Panc1 (cell line): ENCODE measurements at regions not wholly inside any gene's neighbourhood (a gene's known extent, or its start where the extent isn't known, plus 50 kb on each side); places are given as distances from the start of the nearest gene placed in this dataset.

Source experiments
- ATAC-seq: fragments of 200-7000 bp; cut with Tn5 transposase; 2 replicates; pipeline ENCODE4 v1.9.1; 2020; ENCODE audit warnings: mild to moderate bottlenecking, moderate library complexity
- BruUV-seq: library from RNA; stranded (reverse); fragments of 400-500 nt; replicated peaks from 2 replicates; lab custom pipeline; 2021; lab: Mats Ljungman, UMichigan
- CTCF ChIA-PET: fragments of 300-600 bp; sonication (Branson Sonifier 250); formaldehyde crosslinking; loops from one replicate; lab custom pipeline; 2022; ENCODE audit warnings: antibody characterized with exemption; lab: Charles Lee
- POLR2A ChIA-PET: fragments of 300-600 bp; sonication (Branson Sonifier 250); formaldehyde crosslinking; loops from one replicate; lab custom pipeline; 2022; ENCODE audit warnings: antibody characterized with exemption; lab: Charles Lee
- DNase-seq: peaks from one replicate; pipeline ENCODE4 v3.0.0-alpha.2; 2010; ENCODE audit warnings: low read depth, low spot score
- H3K27ac ChIP-seq: 2 replicates; pipeline ENCODE4 v1.5.1; 2011; ENCODE audit warnings: mild to moderate bottlenecking, low read length, inconsistent platforms
- H3K27me3 ChIP-seq: fragments of 200-500 bp; sonication (Bioruptor generic); 2 replicates; pipeline ENCODE4 v1.6.0; 2014; ENCODE audit warnings: low read length, inconsistent platforms; ENCODE audit not compliant: control insufficient read depth, insufficient read depth
- H3K36me3 ChIP-seq: fragments of 200-500 bp; sonication (Bioruptor generic); 2 replicates; pipeline ENCODE4 v1.5.1; 2014; ENCODE audit warnings: inconsistent platforms, mild to moderate bottlenecking, low read length, moderate library complexity; ENCODE audit not compliant: control insufficient read depth, insufficient read depth
- H3K4me1 ChIP-seq: 2 replicates; pipeline ENCODE4 v1.5.1; 2011; ENCODE audit warnings: inconsistent platforms, mild to moderate bottlenecking, low read length, moderate library complexity; ENCODE audit not compliant: control insufficient read depth, insufficient read depth
- H3K4me3 ChIP-seq, 2 experiments: 2 replicates each; pipeline ENCODE4 v1.5.1; 2011 to 2012; ENCODE audit warnings: low read depth in 2 of 2, low read length in 2 of 2, mild to moderate bottlenecking in 2 of 2, inconsistent platforms in 1 of 2, moderate library complexity in 1 of 2
- H3K9me3 ChIP-seq: fragments of 200-500 bp; sonication (Bioruptor generic); 2 replicates; pipeline ENCODE4 v1.5.1; 2014; ENCODE audit warnings: low read depth, mild to moderate bottlenecking, inconsistent platforms, low read length, moderate library complexity; ENCODE audit not compliant: control insufficient read depth, insufficient read depth
- CTCF ChIP-seq: fragments of 450-650 bp; IDR thresholded peaks from 2 replicates; pipeline ENCODE4 v1.5.1; 2017; ENCODE audit warnings: mild to moderate bottlenecking
- POLR2AphosphoS5 ChIP-seq: IDR thresholded peaks from 2 replicates; pipeline ENCODE4 v1.6.1; 2012; ENCODE audit warnings: mild to moderate bottlenecking, low read depth, low read length, moderate library complexity
- SIN3A ChIP-seq: IDR thresholded peaks from 2 replicates; pipeline ENCODE4 v1.6.1; 2012; ENCODE audit warnings: low read depth, mild to moderate bottlenecking, low read length, moderate library complexity, borderline replicate concordance; ENCODE audit not compliant: insufficient read depth
- TCF7L2 ChIP-seq: IDR thresholded peaks from 2 replicates; pipeline ENCODE4 v1.6.1; 2011; ENCODE audit warnings: mild to moderate bottlenecking, low read depth, low read length, inconsistent platforms
- in situ Hi-C: cut with HindIII; loops from 2 replicates; pipeline ENCODE4 v1.10.0; 2016; ENCODE audit warnings: low sequenced_read_pairs, low pct_unique_long_range_greater_than_20kb
- intact Hi-C: fragments of 100-400 bp; cut with micrococcal nuclease; formaldehyde crosslinking; loops from one replicate; pipeline ENCODE4 v1.10.0; 2022; ENCODE audit not compliant: unreplicated experiment
- TF ChIP-seq, protein P1 (sequence below), 2 experiments: IDR thresholded peaks; 2 replicates each; pipeline ENCODE4 v1.6.1; 2011 to 2012; ENCODE audit warnings: low read depth in 2 of 2, control low read depth in 1 of 2, low read length in 1 of 2, mild to moderate bottlenecking in 1 of 2, moderate library complexity in 1 of 2; ENCODE audit not compliant: insufficient read depth in 1 of 2

DNA sequence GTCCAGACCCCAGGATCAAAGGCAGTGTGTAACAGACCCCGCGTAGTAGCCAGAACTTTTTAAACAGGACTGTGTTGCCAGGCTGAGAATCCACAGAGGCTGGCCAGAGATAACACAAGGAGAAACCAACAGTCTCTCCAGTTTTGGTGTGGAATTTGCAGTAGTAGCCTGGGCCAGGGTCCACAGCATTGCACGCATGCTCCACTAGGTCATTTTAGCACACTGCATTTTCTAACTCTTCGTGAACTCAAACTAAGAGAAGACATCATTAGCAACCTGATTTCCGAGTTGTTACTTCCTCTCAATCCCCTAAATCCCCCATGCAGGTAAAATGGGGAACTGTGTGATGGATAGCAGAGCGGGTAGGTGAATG is 119.6 kb downstream of the BOD1 start:
- BruUV-seq: no TSS peak
- no peaks in the 10 kb centered on the region for H3K9me3 ChIP-seq
- no peaks in the 10 kb centered on the region for H3K27me3 ChIP-seq
- ChIA-PET CTCF (no interaction called here), POLR2A (no interaction called here)
- no peak for ATAC-seq
- in situ Hi-C loops: no loop called here
- no peak overlapping the region for H3K27ac ChIP-seq
- no peak for DNase-seq
- H3K4me1 ChIP-seq: no peaks in the 10 kb centered on the region; the same call in 1 of the 2 replicates
- no peaks in the 10 kb centered on the region for H3K36me3 ChIP-seq
- TF ChIP-seq, protein P1, sequence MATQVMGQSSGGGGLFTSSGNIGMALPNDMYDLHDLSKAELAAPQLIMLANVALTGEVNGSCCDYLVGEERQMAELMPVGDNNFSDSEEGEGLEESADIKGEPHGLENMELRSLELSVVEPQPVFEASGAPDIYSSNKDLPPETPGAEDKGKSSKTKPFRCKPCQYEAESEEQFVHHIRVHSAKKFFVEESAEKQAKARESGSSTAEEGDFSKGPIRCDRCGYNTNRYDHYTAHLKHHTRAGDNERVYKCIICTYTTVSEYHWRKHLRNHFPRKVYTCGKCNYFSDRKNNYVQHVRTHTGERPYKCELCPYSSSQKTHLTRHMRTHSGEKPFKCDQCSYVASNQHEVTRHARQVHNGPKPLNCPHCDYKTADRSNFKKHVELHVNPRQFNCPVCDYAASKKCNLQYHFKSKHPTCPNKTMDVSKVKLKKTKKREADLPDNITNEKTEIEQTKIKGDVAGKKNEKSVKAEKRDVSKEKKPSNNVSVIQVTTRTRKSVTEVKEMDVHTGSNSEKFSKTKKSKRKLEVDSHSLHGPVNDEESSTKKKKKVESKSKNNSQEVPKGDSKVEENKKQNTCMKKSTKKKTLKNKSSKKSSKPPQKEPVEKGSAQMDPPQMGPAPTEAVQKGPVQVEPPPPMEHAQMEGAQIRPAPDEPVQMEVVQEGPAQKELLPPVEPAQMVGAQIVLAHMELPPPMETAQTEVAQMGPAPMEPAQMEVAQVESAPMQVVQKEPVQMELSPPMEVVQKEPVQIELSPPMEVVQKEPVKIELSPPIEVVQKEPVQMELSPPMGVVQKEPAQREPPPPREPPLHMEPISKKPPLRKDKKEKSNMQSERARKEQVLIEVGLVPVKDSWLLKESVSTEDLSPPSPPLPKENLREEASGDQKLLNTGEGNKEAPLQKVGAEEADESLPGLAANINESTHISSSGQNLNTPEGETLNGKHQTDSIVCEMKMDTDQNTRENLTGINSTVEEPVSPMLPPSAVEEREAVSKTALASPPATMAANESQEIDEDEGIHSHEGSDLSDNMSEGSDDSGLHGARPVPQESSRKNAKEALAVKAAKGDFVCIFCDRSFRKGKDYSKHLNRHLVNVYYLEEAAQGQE (IDR thresholded peaks at IDR 0.05; ENCODE audit: insufficient read depth in 1 of 2, low read depth in 2 of 2, low read length in 1 of 2): no peak
- TF ChIP-seq CTCF (no peak), SIN3A (no peak), POLR2AphosphoS5 (no peak), TCF7L2 (no peak)
- intact Hi-C loops: no loop called here
- H3K4me3 ChIP-seq: no peak overlapping the region

GRCh38 chr5:173496129-173496882 is 120.1 kb downstream of the BOD1 start:
- intact Hi-C loops (no loop called here), in situ Hi-C loops (no loop called here)
- Histone ChIP-seq H3K4me1 (no peaks in the 10 kb centered on the region; the same call in 1 of the 2 replicates), H3K9me3 (no peaks in the 10 kb centered on the region), H3K36me3 (no peaks in the 10 kb centered on the region), H3K27me3 (no peaks in the 10 kb centered on the region), H3K4me3 (no peak overlapping the region), H3K27ac (no peak overlapping the region)
- ATAC-seq (no peak), DNase-seq (no peak)
- ChIA-PET CTCF (no interaction called here), POLR2A (no interaction called here)
- TF ChIP-seq SIN3A (no peak), TCF7L2 (no peak), POLR2AphosphoS5 (no peak), CTCF (no peak)
- TF ChIP-seq, protein P1 (IDR thresholded peaks at IDR 0.05; ENCODE audit: insufficient read depth in 1 of 2, low read depth in 2 of 2, low read length in 1 of 2): no peak
- BruUV-seq: no TSS peak
